ENCODE measurements at regions not wholly inside any gene's neighbourhood (a gene's known extent, or its start where the extent isn't known, plus 50 kb on each side); places are given as distances from the start of the nearest gene placed in this dataset.

DNA sequence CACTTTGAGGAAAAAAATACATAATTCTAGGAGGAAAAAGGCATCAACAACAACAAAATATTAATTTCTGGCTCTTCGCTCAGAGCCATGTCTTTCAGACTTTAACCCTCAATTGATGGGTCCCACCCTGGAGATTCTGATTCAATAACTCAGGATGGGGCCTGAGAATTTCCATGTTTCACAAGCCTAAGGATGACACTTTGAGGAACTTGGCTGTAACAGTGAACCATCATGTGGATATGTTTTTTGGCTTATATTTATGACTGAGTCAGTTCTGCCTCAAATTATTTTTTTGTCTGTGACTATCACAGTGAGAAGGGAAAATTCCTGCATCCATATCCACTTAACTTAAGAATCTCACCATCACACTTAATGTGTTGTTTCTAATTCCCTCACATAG lies 504.6 kb downstream of the RASEF start:
- 86 to 99% methylated on average over 1 of the region's 1 CpG for WGBS, 2 donors
- intact Hi-C loops (cut with DNase I) = loop anchor here in 1 of 10 donors (5.0 kb wide), 1 partner anchor 71 kb away; no protein-coding TSS in a partner anchor
- DNase-seq = no peak
- H3K4me1 ChIP-seq = peaks cover 0 to 32% (median 17%) of the 10 kb centered on the region in 9 donors
- H3K9me3 ChIP-seq = no peaks in the 10 kb centered on the region
- no peaks in the 10 kb centered on the region for H3K36me3 ChIP-seq
- H3K4me3 ChIP-seq = no peak overlapping the region
- H3K27ac ChIP-seq = no peak overlapping the region
- no peaks in the 10 kb centered on the region for H3K27me3 ChIP-seq
- ATAC-seq = no peak
- TF ChIP-seq, protein P1, sequence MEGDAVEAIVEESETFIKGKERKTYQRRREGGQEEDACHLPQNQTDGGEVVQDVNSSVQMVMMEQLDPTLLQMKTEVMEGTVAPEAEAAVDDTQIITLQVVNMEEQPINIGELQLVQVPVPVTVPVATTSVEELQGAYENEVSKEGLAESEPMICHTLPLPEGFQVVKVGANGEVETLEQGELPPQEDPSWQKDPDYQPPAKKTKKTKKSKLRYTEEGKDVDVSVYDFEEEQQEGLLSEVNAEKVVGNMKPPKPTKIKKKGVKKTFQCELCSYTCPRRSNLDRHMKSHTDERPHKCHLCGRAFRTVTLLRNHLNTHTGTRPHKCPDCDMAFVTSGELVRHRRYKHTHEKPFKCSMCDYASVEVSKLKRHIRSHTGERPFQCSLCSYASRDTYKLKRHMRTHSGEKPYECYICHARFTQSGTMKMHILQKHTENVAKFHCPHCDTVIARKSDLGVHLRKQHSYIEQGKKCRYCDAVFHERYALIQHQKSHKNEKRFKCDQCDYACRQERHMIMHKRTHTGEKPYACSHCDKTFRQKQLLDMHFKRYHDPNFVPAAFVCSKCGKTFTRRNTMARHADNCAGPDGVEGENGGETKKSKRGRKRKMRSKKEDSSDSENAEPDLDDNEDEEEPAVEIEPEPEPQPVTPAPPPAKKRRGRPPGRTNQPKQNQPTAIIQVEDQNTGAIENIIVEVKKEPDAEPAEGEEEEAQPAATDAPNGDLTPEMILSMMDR (IDR thresholded peaks at IDR 0.05) = no peak

DNA sequence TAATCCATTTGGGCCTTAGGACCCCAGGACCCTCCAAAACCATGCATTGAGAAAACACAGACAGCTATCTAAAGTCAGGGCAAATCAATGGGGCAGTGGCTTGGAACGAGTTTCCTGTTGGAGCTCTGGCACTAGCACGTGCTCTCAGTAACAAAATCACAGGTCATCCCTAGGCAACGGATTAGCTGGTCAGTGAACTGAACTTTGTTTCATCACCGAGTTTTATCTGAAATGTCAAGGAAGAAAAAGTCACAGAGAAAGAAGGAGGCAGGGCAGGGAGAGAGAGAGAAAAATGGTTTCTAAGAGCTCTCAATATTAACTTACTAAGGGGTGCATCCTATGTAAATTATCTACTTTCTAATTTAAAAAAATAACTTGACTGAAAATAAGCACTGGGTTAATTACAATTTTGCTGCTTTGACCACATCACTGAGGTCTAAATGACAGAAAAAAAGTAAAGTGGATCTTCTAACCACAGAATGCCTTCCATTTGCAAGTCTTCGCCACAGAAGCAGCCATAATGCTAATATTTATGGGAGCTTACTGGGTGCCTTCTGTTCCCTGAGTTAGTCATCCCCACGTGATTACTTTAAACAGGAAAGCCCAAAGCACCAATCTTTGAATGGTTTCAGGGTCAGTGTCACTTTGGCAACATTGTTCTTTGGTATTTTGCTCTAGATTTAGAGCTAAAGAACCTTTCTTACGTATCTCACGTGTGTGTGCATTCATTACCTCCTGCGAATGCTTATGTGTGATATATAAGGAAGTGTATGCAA lies 503.9 kb downstream of the RASEF start:
- 71 to 82% methylated on average over 9 of the region's 9 CpGs for WGBS, 2 donors
- H3K9me3 ChIP-seq = no peaks in the 10 kb centered on the region
- DNase-seq (no peak), ATAC-seq (no peak)
- intact Hi-C loops (cut with DNase I) = loop anchor here in 1 of 10 donors (5.0 kb wide), 1 partner anchor 72 kb away; no protein-coding TSS in a partner anchor
- H3K36me3 ChIP-seq = no peaks in the 10 kb centered on the region
- H3K4me1 ChIP-seq = peaks cover 0 to 29% (median 14%) of the 10 kb centered on the region in 9 donors
- no peaks in the 10 kb centered on the region for H3K27me3 ChIP-seq
- TF ChIP-seq, protein P1 (IDR thresholded peaks at IDR 0.05) = no peak
- no peak overlapping the region for H3K27ac ChIP-seq
- no peak overlapping the region for H3K4me3 ChIP-seq

DNA sequence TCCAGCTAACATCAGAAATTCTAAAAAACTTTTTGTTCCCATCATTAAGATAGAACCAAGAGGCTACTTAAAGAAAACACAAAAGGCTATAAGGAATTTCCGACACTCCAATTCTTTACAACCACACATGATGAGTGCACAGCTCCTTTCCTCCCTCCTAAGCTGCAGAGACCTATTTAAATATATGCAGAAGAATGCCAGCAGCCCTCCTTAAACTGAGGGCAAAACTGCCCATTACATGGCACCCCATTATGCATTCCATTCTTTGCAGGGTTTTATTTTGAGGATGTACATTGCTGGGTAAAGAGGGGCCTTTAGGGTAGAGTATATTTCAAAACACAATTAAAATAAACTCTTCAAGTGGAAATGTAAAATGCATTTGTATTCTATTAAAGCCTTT lies 502.9 kb downstream of the RASEF start:
- no peaks in the 10 kb centered on the region for H3K9me3 ChIP-seq
- peaks cover 0 to 19% (median 6%) of the 10 kb centered on the region in 9 donors for H3K4me1 ChIP-seq
- WGBS, 2 donors = 94 to 98% methylated on average over 1 of the region's 1 CpG
- no peaks in the 10 kb centered on the region for H3K27me3 ChIP-seq
- H3K4me3 ChIP-seq = no peak overlapping the region
- H3K36me3 ChIP-seq = no peaks in the 10 kb centered on the region
- intact Hi-C loops (cut with DNase I) = no loop called here
- DNase-seq (no peak), ATAC-seq (no peak)
- TF ChIP-seq, protein P1 (IDR thresholded peaks at IDR 0.05) = no peak
- no peak overlapping the region for H3K27ac ChIP-seq

DNA sequence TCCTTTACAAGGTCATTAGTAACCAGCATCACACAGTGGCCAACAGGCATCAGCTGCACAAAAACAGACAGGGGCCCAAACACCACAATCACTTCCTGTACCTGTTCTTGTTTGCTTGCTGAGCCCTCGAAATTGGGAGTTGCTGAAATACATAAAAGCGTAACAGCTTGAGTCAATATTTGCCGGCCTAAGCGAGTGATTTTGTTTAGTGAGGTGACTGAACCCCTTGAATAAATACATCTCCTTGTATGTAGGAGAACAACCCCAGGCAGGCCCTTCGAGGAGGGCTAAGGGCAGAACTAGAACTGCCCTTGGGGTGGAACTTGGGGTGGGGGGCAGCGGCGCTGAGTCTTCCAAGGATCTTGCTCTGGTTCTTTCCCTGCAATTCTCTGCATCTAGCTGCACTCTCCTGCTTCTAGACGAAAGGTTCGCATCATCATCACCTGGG lies 502.5 kb downstream of the RASEF start:
- H3K27ac ChIP-seq = no peak overlapping the region
- peaks cover 0 to 18% (median 3%) of the 10 kb centered on the region in 9 donors for H3K4me1 ChIP-seq
- intact Hi-C loops (cut with DNase I) = no loop called here
- ATAC-seq (no peak), DNase-seq (no peak)
- no peak overlapping the region for H3K4me3 ChIP-seq
- WGBS, 2 donors = 88% methylated on average over 9 of the region's 9 CpGs
- H3K9me3 ChIP-seq = no peaks in the 10 kb centered on the region
- TF ChIP-seq, protein P1 (IDR thresholded peaks at IDR 0.05) = no peak
- no peaks in the 10 kb centered on the region for H3K36me3 ChIP-seq
- no peaks in the 10 kb centered on the region for H3K27me3 ChIP-seq

Data from heart right ventricle (tissue), 16 donors.